Ovary (tissue), 7 donors: ENCODE measurements at regions not wholly inside any gene's neighbourhood (a gene's known extent, or its start where the extent isn't known, plus 50 kb on each side); places are given as distances from the start of the nearest gene placed in this dataset.
A peak's percentile ranks its signal among the peaks of the same experiment; 100 is the strongest.

Experiments
- DNase-seq, 5 donors: peaks; one replicate each; pipeline ENCODE4 v3.0.0-alpha.2; 2019 to 2020
- H3K27ac ChIP-seq, 2 donors: fragments of 200-600 bp; one replicate each; pipeline versions ENCODE4 v1.5.1 to v1.8.0; 2019 to 2022
- H3K27me3 ChIP-seq: fragments of 200-600 bp; one replicate; pipeline ENCODE4 v1.8.0; 2022
- H3K36me3 ChIP-seq: fragments of 200-600 bp; sonication (generic); one replicate; pipeline ENCODE4 v1.5.1; 2019
- H3K4me1 ChIP-seq: one replicate; pipeline ENCODE4 v1.8.1; 2013; ENCODE audit warnings: mild to moderate bottlenecking, moderate library complexity; ENCODE audit not compliant: insufficient read depth
- H3K4me3 ChIP-seq: fragments of 200-600 bp; sonication (generic); one replicate; pipeline ENCODE4 v1.5.1; 2017
- H3K9me3 ChIP-seq, 2 donors: fragments of 200-600 bp in 1 of 2; sonication (generic) in 1 of 2; one replicate each; pipeline versions ENCODE4 v1.5.1 to v1.8.1; 2013 to 2019; ENCODE audit warnings: mild to moderate bottlenecking in 1 of 2, moderate library complexity in 1 of 2
- EP300 ChIP-seq: sonication (generic); formaldehyde crosslinking; IDR thresholded peaks from one replicate; pipeline ENCODE4 v1.6.1; 2017; ENCODE audit warnings: antibody characterized with exemption
- POLR2A ChIP-seq: fragments of 450-650 bp; IDR thresholded peaks from one replicate; pipeline ENCODE4 v1.6.1; 2017; ENCODE audit warnings: antibody characterized with exemption, mild to moderate bottlenecking, moderate library complexity
- WGBS, 3 donors: extraction: QIAGEN DNeasy Blood & Tissue Kit in 1 of 3; methylation state at CpG; one replicate each; pipeline versions ENCODE4 v1.1.5 to v1.1.7; 2013 to 2017; 5-methylcytosine and 5-hydroxymethylcytosine counted together
- intact Hi-C, 4 donors: fragments of 100-400 bp; cut with DNase I; formaldehyde crosslinking; loops; one replicate each; pipeline versions ENCODE4 v1.11.0 to v1.15.1; 2022 to 2023
- TF ChIP-seq, protein P1 (sequence below), 3 donors: fragments of 450-650 bp in 2 of 3; fragments of 200-600 bp in 1 of 3; IDR thresholded peaks; one replicate each; pipeline versions ENCODE4 v1.5.1 to v1.8.0; 2016 to 2022; ENCODE audit warnings: antibody characterized with exemption in 3 of 3, mild to moderate bottlenecking in 1 of 3
- donor health status: DM: no; HTN: no; CAD: no; lungs with moderate emphysema.
- donor health status: DM: no; HTN: no; CAD: no.
- donor health status: Bipolar disorder and iron deficiency.
- donor health status: DM: no; HTN: no; CAD: no.
- donor health status: DM: yes; HTN: yes; CAD: no.

DNA sequence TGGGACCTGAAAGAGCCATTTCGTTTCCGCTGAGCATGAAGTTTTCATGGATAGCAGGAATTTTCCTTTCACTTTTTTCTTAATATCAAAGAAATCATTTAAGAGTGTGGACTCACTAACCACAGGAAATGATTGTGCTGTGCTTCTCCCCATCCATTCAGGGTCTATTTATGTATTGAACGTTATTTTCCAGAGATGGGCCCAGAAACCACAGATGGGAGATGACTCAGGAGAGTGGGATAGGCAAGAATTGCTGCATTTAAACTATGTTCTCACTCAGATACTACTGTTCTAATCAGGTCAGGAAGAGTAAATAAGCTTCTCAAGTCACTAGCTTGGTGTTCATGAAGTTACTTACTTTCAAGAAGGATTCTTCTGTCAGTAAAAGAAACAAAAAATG lies 763.8 kb downstream of the DTWD2 start:
- WGBS, 3 donors: 62 to 78% (median 72%) methylated on average over 3 of the region's 3 CpGs
- no peaks in the 10 kb centered on the region for H3K9me3 ChIP-seq
- intact Hi-C loops: no loop called here
- H3K27me3 ChIP-seq: no peaks in the 10 kb centered on the region
- no peak for DNase-seq
- TF ChIP-seq POLR2A: no peak
- TF ChIP-seq, protein P1, sequence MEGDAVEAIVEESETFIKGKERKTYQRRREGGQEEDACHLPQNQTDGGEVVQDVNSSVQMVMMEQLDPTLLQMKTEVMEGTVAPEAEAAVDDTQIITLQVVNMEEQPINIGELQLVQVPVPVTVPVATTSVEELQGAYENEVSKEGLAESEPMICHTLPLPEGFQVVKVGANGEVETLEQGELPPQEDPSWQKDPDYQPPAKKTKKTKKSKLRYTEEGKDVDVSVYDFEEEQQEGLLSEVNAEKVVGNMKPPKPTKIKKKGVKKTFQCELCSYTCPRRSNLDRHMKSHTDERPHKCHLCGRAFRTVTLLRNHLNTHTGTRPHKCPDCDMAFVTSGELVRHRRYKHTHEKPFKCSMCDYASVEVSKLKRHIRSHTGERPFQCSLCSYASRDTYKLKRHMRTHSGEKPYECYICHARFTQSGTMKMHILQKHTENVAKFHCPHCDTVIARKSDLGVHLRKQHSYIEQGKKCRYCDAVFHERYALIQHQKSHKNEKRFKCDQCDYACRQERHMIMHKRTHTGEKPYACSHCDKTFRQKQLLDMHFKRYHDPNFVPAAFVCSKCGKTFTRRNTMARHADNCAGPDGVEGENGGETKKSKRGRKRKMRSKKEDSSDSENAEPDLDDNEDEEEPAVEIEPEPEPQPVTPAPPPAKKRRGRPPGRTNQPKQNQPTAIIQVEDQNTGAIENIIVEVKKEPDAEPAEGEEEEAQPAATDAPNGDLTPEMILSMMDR (IDR thresholded peaks at IDR 0.05): no peak
- no peak for TF ChIP-seq EP300
- H3K36me3 ChIP-seq: no peaks in the 10 kb centered on the region
- H3K4me3 ChIP-seq: no peak overlapping the region
- no peak overlapping the region for H3K27ac ChIP-seq
- H3K4me1 ChIP-seq: no peaks in the 10 kb centered on the region

GRCh38 chr5:118220556-118221195 lies 767.7 kb downstream of the DTWD2 start:
- 77 to 80% (median 78%) methylated on average over 2 of the region's 2 CpGs for WGBS, 3 donors
- intact Hi-C loops: no loop called here
- DNase-seq: no peak
- Histone ChIP-seq H3K4me1 (no peaks in the 10 kb centered on the region), H3K27me3 (no peaks in the 10 kb centered on the region), H3K4me3 (no peak overlapping the region), H3K27ac (no peak overlapping the region), H3K9me3 (no peaks in the 10 kb centered on the region), H3K36me3 (no peaks in the 10 kb centered on the region)
- TF ChIP-seq, protein P1 (IDR thresholded peaks at IDR 0.05): no peak
- TF ChIP-seq POLR2A (no peak), EP300 (no peak)

GRCh38 chr5:118211606-118212005 lies 776.7 kb downstream of the DTWD2 start:
- H3K4me3 ChIP-seq: no peak overlapping the region
- H3K9me3 ChIP-seq: no peaks in the 10 kb centered on the region
- TF ChIP-seq, protein P1 (IDR thresholded peaks at IDR 0.05): no peak
- TF ChIP-seq EP300: no peak
- no peak for TF ChIP-seq POLR2A
- no peaks in the 10 kb centered on the region for H3K4me1 ChIP-seq
- no peaks in the 10 kb centered on the region for H3K27me3 ChIP-seq
- intact Hi-C loops: no loop called here
- DNase-seq: no peak
- H3K27ac ChIP-seq: no peak overlapping the region
- no peaks in the 10 kb centered on the region for H3K36me3 ChIP-seq

GRCh38 chr5:118208031-118208453 lies 780.3 kb downstream of the DTWD2 start:
- TF ChIP-seq POLR2A: no peak
- TF ChIP-seq, protein P1 (IDR thresholded peaks at IDR 0.05): no peak
- no peak for TF ChIP-seq EP300
- no peaks in the 10 kb centered on the region for H3K36me3 ChIP-seq
- 90 to 98% (median 98%) methylated on average over 16 to 23 of the region's 23 CpGs for WGBS, 3 donors
- no peaks in the 10 kb centered on the region for H3K27me3 ChIP-seq
- peak in 1 of 5 donors; percentile 13 for DNase-seq
- no peak overlapping the region for H3K27ac ChIP-seq
- H3K4me1 ChIP-seq: no peaks in the 10 kb centered on the region
- H3K4me3 ChIP-seq: no peak overlapping the region
- no peaks in the 10 kb centered on the region for H3K9me3 ChIP-seq
- intact Hi-C loops: no loop called here
